ENCODE measurements at regions not wholly inside any gene's neighbourhood (a gene's known extent, or its start where the extent isn't known, plus 50 kb on each side); places are given as distances from the start of the nearest gene placed in this dataset.

GRCh38 chr20:43821795-43822194, 92.9 kb upstream of the TOX2 start:
- TF ChIP-seq POLR2A (IDR thresholded peaks at IDR 0.05) (no peak), POLR2AphosphoS5 (IDR thresholded peaks at IDR 0.05) (no peak)
- TF ChIP-seq, protein P1, sequence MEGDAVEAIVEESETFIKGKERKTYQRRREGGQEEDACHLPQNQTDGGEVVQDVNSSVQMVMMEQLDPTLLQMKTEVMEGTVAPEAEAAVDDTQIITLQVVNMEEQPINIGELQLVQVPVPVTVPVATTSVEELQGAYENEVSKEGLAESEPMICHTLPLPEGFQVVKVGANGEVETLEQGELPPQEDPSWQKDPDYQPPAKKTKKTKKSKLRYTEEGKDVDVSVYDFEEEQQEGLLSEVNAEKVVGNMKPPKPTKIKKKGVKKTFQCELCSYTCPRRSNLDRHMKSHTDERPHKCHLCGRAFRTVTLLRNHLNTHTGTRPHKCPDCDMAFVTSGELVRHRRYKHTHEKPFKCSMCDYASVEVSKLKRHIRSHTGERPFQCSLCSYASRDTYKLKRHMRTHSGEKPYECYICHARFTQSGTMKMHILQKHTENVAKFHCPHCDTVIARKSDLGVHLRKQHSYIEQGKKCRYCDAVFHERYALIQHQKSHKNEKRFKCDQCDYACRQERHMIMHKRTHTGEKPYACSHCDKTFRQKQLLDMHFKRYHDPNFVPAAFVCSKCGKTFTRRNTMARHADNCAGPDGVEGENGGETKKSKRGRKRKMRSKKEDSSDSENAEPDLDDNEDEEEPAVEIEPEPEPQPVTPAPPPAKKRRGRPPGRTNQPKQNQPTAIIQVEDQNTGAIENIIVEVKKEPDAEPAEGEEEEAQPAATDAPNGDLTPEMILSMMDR (IDR thresholded peaks at IDR 0.05): no peak
- H3K4me1 ChIP-seq: no peaks in the 10 kb centered on the region
- H3K36me3 ChIP-seq: no peaks in the 10 kb centered on the region
- H3K27me3 ChIP-seq: peaks cover 0 to 3% of the 10 kb centered on the region in 2 donors
- H3K4me3 ChIP-seq: no peak overlapping the region
- no peak for DNase-seq (ENCODE audit: low spot score in 2 of 2)
- H3K27ac ChIP-seq: no peak overlapping the region
- H3K9me3 ChIP-seq: no peaks in the 10 kb centered on the region
- intact Hi-C loops (cut with DNase I; ENCODE audit: low total_unique reads): no loop called here

GRCh38 chr20:43820731-43821330, 93.8 kb upstream of the TOX2 start:
- DNase-seq (ENCODE audit: low spot score in 2 of 2): no peak
- Histone ChIP-seq H3K27ac (no peak overlapping the region), H3K27me3 (no peaks in the 10 kb centered on the region), H3K36me3 (no peaks in the 10 kb centered on the region), H3K9me3 (no peaks in the 10 kb centered on the region), H3K4me1 (no peaks in the 10 kb centered on the region), H3K4me3 (no peak overlapping the region)
- intact Hi-C loops (cut with DNase I; ENCODE audit: low total_unique reads): no loop called here
- no peak for TF ChIP-seq POLR2A (IDR thresholded peaks at IDR 0.05)
- TF ChIP-seq, protein P1 (IDR thresholded peaks at IDR 0.05): no peak
- no peak for TF ChIP-seq POLR2AphosphoS5 (IDR thresholded peaks at IDR 0.05)

DNA sequence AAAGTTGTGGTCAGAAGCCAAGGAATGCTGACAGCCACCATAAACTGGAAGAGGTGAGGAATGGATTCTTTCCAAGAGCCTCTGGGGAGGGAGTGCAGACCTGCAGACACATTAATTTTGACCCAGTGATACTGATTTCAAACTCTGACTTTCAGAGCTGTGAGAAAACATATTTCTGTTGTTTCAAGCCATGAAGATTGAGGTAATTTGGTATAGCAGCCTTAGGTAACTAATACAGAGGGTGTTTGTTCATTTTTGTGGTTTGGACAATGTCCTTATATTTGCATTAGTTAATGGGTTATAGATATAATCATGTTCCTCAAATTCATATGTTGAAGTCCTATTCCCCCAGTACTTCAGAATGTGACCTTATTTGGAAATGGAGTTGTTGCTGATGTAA, 85.4 kb upstream of the GTSF1L start:
- DNase-seq (ENCODE audit: low spot score in 2 of 2): no peak
- no peak overlapping the region for H3K27ac ChIP-seq
- TF ChIP-seq, protein P1 (IDR thresholded peaks at IDR 0.05): no peak
- no peak for TF ChIP-seq POLR2AphosphoS5 (IDR thresholded peaks at IDR 0.05)
- no peak for TF ChIP-seq POLR2A (IDR thresholded peaks at IDR 0.05)
- peaks cover 17 to 27% of the 10 kb centered on the region in 2 donors for H3K9me3 ChIP-seq
- no peaks in the 10 kb centered on the region for H3K27me3 ChIP-seq
- H3K4me1 ChIP-seq: no peaks in the 10 kb centered on the region
- H3K4me3 ChIP-seq: no peak overlapping the region
- H3K36me3 ChIP-seq: no peaks in the 10 kb centered on the region
- intact Hi-C loops (cut with DNase I; ENCODE audit: low total_unique reads): no loop called here

GRCh38 chr20:43809206-43809819, 82.5 kb upstream of the GTSF1L start:
- H3K4me1 ChIP-seq: no peaks in the 10 kb centered on the region
- no peak overlapping the region for H3K27ac ChIP-seq
- peaks cover 17 to 38% of the 10 kb centered on the region in 2 donors for H3K9me3 ChIP-seq
- intact Hi-C loops (cut with DNase I; ENCODE audit: low total_unique reads): no loop called here
- TF ChIP-seq POLR2A (IDR thresholded peaks at IDR 0.05): no peak
- TF ChIP-seq POLR2AphosphoS5 (IDR thresholded peaks at IDR 0.05): no peak
- H3K4me3 ChIP-seq: no peak overlapping the region
- no peaks in the 10 kb centered on the region for H3K27me3 ChIP-seq
- H3K36me3 ChIP-seq: no peaks in the 10 kb centered on the region
- no peak for DNase-seq (ENCODE audit: low spot score in 2 of 2)

DNA sequence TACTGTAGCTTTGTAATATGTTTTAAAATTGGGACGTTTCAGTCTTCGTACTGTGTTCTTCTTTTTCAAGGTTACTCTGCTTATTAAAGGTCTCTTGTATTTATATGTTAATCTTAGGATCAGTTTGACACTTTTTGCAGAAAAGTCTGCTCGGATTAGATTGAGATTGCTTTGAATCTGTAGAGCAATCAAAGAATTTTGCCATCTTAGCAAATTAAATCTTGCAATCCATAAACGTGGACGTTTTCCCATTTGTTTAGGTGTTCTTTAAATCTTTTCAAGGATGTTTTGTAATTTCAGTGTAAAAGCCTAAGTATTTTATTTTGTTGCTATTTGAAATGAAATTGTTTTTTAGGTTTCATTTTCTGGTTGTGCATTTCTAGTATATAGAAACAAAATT, 78.0 kb upstream of the GTSF1L start:
- H3K36me3 ChIP-seq: no peaks in the 10 kb centered on the region
- no peak overlapping the region for H3K27ac ChIP-seq
- DNase-seq (ENCODE audit: low spot score in 2 of 2): no peak
- TF ChIP-seq, protein P1 (IDR thresholded peaks at IDR 0.05): no peak
- no peak for TF ChIP-seq POLR2AphosphoS5 (IDR thresholded peaks at IDR 0.05)
- no peak for TF ChIP-seq POLR2A (IDR thresholded peaks at IDR 0.05)
- peaks cover 17 to 48% of the 10 kb centered on the region in 2 donors for H3K9me3 ChIP-seq
- intact Hi-C loops (cut with DNase I; ENCODE audit: low total_unique reads): no loop called here
- H3K4me1 ChIP-seq: no peaks in the 10 kb centered on the region
- peaks cover 0 to 4% of the 10 kb centered on the region in 2 donors for H3K27me3 ChIP-seq
- no peak overlapping the region for H3K4me3 ChIP-seq
